IPS-15b (cell line): ENCODE measurements at regions not wholly inside any gene's neighbourhood (a gene's known extent, or its start where the extent isn't known, plus 50 kb on each side); places are given as distances from the start of the nearest gene placed in this dataset.
"Not testable (repeated sequence)": the region's sequence is repeated elsewhere in the genome, so short reads cannot be mapped to it uniquely, and the experiment has no call there.

Experiments
- H3K27me3 ChIP-seq: one replicate; pipeline ENCODE4 v1.6.1; 2013; ENCODE audit warnings: low read length; ENCODE audit not compliant: control insufficient read depth, insufficient read depth
- H3K36me3 ChIP-seq: one replicate; pipeline ENCODE4 v1.6.1; 2013; ENCODE audit warnings: low read length; ENCODE audit not compliant: control insufficient read depth, insufficient read depth
- H3K4me1 ChIP-seq: one replicate; pipeline ENCODE4 v1.6.1; 2013; ENCODE audit warnings: mild to moderate bottlenecking, low read length; ENCODE audit not compliant: control insufficient read depth, insufficient read depth
- H3K4me3 ChIP-seq: one replicate; pipeline ENCODE4 v1.5.1; 2013; ENCODE audit warnings: low read depth, low read length
- H3K9ac ChIP-seq: one replicate; pipeline ENCODE4 v1.6.1; 2013; ENCODE audit warnings: low read depth, mild to moderate bottlenecking, low read length
- H3K9me3 ChIP-seq: one replicate; pipeline ENCODE4 v1.6.1; 2013; ENCODE audit warnings: mild to moderate bottlenecking, low read length; ENCODE audit not compliant: control insufficient read depth, insufficient read depth

DNA sequence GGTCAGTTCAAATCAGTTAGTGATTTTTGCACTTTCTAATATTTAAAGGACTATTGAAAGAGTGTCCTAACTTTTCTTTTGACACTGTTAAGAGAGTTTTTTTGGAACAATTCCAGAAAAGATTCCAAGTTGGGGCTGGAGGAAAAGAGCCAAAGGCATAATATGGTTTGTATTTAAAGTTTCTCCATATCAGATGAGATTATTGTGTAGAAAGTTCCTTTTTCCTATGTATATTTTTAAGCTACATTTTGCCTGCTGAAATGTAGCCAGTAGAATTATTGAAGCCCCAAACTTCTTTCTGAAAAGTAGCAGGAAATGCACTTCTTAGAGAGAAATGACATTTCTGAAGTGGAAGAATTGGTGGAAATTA is 136.5 kb upstream of the TSC22D2 start:
- Histone ChIP-seq H3K27me3 (no peaks in the 10 kb centered on the region), H3K36me3 (no peaks in the 10 kb centered on the region), H3K4me3 (no peak overlapping the region), H3K4me1 (no peaks in the 10 kb centered on the region), H3K9ac (no peak overlapping the region), H3K9me3 (no peaks in the 10 kb centered on the region)

DNA sequence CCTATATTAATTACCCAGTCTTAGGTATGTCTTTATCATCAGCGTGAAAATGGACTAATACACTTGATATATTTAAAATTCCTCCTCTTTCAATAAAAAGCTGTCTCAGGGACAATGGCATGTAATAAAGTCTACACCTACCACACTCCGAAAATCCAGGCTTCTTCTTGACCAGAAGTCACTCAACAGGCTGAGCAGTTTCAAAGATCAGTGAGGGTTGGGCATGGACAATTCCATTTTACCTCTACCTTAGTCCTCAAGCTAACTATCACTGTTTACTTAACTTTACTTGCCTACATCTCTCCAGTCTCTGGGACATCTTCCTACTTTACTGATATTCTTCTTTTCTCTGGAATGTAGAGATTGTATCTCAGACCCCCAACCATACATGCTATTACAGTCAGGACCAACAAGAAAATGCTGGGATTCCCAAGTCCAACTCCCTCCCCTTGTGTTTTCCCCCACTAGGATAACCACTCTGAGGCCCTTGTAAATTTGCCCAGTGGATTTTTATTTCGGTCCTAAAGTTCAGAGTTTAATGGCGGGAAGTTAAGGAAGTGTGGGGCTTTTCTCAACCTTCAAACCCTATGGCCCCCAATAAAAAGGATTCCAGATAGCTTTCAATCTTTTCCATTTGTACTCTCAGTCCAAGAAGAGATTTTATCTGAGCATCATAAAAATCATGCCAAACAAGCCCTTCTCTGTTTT is 137.1 kb upstream of the TSC22D2 start:
- H3K9me3 ChIP-seq, result no peaks in the 10 kb centered on the region
- H3K4me1 ChIP-seq, result no peaks in the 10 kb centered on the region
- no peaks in the 10 kb centered on the region for H3K36me3 ChIP-seq
- H3K9ac ChIP-seq, result no peak overlapping the region
- H3K4me3 ChIP-seq, result no peak overlapping the region
- no peaks in the 10 kb centered on the region for H3K27me3 ChIP-seq

DNA sequence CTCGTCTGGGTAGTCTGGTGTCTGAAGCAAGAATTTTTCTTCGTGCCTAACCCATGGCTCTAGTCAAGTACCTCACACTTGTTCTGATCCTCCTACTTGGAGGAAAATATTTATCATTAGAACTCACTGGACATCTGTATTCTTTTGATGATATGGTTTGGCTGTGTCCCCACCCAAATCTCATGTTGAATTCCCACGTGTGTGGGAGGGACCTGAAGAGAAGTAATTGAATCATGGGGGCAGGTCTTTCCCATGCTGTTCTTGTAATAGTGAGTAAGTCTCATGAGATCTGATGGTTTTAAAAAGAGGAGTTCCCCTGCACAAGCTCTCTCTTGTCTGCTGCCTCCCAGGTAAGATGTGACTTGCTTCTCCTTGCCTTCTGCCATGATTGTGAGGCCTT is 137.7 kb upstream of the TSC22D2 start:
- not testable (repeated sequence) for H3K27me3 ChIP-seq, H3K4me3 ChIP-seq, H3K36me3 ChIP-seq, H3K4me1 ChIP-seq, H3K9me3 ChIP-seq, H3K9ac ChIP-seq

DNA sequence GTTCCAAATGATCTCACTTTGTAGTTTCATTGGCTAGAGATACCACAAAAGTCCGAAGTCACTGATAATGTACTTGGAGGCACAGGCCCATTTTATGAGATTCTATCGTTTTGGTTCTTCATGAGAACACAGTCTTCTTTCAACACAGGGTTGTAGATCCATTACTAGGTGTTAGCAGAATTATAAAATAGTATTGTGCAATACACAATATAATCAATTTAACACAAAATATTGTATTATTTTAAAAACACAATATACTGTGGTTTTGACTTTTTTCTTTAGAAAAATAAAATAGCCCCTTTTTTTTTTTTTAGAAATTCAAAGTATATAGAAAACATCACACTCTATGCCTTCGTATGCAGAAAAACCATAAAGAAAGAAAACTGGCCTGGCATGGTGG is 138.6 kb upstream of the TSC22D2 start:
- no peak overlapping the region for H3K4me3 ChIP-seq
- H3K36me3 ChIP-seq, result no peaks in the 10 kb centered on the region
- no peaks in the 10 kb centered on the region for H3K4me1 ChIP-seq
- H3K27me3 ChIP-seq, result no peaks in the 10 kb centered on the region
- H3K9ac ChIP-seq, result no peak overlapping the region
- no peaks in the 10 kb centered on the region for H3K9me3 ChIP-seq

DNA sequence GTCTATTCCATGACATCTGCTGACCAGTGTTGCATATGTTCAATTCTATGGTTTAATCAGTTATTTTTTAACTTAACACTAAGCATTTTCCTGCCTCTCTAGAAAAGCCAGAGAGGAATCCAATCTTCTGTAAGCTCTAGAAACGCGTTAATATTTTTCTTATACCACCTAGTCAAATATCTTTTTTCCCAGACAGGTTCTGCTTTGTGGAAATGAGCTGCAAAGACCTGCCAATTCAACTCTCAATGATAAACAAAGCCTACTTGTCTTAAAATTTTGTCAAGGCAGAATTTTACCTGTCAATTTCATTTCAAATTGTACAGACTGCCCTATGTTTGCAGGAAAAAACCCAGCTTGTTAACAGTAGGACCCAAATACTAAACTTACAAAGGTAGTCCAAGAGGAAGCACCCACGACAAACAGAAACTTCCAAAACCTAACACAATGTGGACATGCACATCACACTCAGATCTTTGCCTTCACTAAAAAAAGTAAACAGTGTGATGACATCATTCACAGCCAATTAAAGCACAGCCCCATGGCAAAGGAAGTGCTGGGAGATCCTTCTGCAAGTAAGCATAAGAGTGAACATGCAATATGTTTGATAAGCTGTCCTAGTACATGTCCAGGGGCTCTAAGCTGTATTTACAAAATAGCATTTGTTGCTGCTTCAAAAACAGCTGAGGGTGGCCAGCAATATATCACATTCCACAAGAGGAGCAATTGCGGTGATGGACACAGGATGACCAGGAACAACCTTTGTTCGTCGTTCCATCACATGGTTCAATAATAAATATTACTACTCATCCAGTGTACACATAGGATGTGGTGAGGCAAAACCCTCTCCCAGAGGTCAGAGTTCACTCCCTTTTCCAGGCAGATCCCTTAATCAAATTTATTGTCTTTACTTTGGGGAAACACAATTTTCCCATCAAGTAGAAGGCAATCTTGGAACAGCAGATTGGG is 139.4 kb upstream of the TSC22D2 start:
- Histone ChIP-seq H3K9me3 (no peaks in the 10 kb centered on the region), H3K9ac (no peak overlapping the region), H3K4me1 (no peaks in the 10 kb centered on the region), H3K4me3 (no peak overlapping the region), H3K27me3 (no peaks in the 10 kb centered on the region), H3K36me3 (no peaks in the 10 kb centered on the region)

DNA sequence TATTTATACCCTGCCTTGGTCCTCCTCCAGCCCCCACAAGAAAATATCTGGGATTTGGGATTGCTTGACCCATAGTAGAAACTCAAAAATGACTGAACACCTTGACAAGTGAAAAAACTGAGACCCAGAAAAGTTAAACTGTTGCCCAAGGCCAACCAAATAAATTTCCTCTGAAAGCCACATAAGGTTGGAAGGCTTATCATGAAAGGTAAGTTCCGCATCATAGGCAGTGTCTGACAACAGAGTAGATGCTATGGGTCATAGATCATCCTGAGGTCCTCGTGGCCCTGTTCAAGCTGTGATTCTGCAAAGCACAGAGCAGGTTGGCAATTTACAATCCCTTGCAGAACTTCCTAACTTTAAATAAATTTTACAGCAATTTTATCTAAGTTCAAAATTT is 140.8 kb upstream of the TSC22D2 start:
- H3K27me3 ChIP-seq, result no peaks in the 10 kb centered on the region
- H3K9me3 ChIP-seq, result no peaks in the 10 kb centered on the region
- no peaks in the 10 kb centered on the region for H3K4me1 ChIP-seq
- H3K36me3 ChIP-seq, result no peaks in the 10 kb centered on the region
- H3K9ac ChIP-seq, result no peak overlapping the region
- H3K4me3 ChIP-seq, result no peak overlapping the region

DNA sequence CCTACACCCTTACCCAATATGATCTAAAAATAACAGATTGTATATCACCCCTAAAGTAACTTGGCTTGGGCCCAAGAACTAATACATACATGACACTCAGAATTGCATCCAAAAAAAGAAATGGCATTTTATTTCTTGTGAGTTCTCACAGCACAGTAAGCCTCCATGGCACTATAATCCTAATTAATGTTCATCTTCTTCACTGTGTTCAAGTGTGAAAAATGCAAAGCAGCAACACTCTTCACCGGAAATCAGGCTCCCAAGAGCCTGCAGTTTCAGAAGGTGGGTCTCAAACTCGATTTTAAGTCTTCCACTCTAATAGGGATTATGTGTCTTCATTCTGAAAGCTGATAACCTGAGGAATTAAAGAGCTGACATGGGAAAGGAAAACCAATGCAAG is 142.8 kb upstream of the TSC22D2 start:
- Histone ChIP-seq H3K9ac (no peak overlapping the region), H3K4me3 (no peak overlapping the region), H3K9me3 (no peaks in the 10 kb centered on the region), H3K27me3 (no peaks in the 10 kb centered on the region), H3K36me3 (no peaks in the 10 kb centered on the region), H3K4me1 (no peaks in the 10 kb centered on the region)

DNA sequence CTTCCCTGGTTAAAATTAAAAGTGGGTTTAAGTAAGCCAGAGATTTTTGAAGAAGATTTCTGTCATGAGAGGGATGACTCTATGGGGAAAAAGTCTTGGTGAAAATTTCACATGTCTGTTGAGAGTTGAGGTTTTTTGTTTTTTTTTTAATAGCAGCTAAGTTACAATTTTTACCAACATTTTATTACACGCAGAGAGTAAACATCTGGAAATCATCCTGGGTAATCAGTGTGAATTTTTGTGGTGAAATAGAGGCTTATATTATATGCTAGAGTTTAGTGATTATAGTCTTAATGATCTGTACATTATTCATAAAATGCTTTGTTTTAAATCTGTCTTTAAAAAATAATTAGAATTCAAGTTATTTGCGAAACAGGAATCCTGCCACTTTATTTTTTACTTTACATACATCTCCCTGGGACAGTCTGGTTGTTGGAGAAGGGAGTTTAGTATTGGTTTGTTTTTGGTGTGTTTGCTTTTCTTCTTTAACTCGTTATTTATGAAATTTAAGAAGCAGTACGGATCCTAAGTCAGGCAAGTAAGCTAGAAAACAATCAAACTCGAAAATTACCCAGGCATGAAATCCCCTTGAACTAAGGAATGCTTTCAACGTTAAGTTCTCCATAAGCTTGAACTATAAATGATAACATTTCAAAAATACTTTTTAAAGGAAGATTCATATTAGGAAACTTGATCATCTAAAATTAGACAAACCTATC is 143.4 kb upstream of the TSC22D2 start:
- no peaks in the 10 kb centered on the region for H3K9me3 ChIP-seq
- H3K36me3 ChIP-seq, result no peaks in the 10 kb centered on the region
- no peak overlapping the region for H3K9ac ChIP-seq
- H3K4me1 ChIP-seq, result no peaks in the 10 kb centered on the region
- H3K27me3 ChIP-seq, result no peaks in the 10 kb centered on the region
- no peak overlapping the region for H3K4me3 ChIP-seq

DNA sequence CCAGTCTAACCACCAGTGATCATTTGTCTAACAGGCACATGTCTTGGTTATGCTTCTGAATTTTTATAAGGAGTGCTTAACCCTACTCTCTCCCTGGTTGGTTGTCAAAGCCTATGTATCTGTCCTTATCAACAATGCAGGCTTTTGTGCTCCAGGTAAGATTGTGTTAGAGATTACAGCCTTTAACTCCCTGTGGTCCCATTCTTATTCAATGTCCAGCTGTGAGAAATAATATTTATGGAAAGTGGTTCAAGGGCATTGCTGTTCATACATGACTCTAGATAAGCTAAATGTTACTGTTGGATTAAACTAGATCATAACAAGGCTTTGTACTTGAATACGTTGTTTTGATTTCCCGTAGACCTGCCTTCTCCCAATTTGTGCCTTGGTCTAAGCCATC is 146.1 kb upstream of the TSC22D2 start:
- no peak overlapping the region for H3K9ac ChIP-seq
- H3K36me3 ChIP-seq, result no peaks in the 10 kb centered on the region

DNA sequence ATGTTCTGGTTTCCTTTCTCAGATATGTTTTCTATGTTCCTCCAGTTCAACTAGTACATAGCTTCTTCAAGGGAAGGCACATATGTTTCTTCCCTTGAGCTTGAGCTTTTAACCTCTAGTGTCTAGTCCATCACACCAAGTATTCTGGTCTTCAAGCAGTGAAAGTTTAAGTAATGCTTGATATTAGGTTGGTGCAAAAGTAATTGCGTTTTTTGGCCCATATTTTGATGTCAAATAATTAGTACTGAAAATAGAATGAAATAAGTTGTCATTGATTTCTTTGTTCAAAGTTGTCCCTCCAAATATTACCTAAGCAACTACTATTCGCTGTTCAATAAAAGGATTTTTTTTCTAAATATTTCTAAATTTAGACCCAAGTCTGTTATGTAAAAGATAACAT is 146.7 kb upstream of the TSC22D2 start:
- Histone ChIP-seq H3K9ac (no peak overlapping the region), H3K4me3 (no peak overlapping the region), H3K36me3 (no peaks in the 10 kb centered on the region), H3K9me3 (no peaks in the 10 kb centered on the region), H3K27me3 (no peaks in the 10 kb centered on the region), H3K4me1 (no peaks in the 10 kb centered on the region)

More for the DNA sequence above, 146.1 kb upstream of the TSC22D2 start:
- Histone ChIP-seq H3K4me3 (no peak overlapping the region), H3K27me3 (no peaks in the 10 kb centered on the region), H3K4me1 (no peaks in the 10 kb centered on the region), H3K9me3 (no peaks in the 10 kb centered on the region)

DNA sequence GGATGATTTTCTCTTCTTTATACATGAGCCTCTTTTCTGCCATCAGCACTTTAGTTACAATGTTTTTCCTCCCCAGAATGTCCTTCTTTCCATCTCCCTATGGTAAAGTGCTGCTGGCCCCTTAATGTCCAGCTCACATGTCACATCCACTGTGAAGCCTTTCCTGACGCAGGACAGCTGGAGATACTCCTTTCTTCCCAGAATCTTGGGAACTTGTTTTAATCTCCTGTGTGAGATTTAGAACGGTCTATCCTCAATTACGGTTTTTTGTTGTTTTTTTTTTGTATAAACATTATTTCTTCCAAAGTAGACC is 147.7 kb upstream of the TSC22D2 start:
- Histone ChIP-seq H3K4me3 (no peak overlapping the region), H3K9me3 (no peaks in the 10 kb centered on the region), H3K4me1 (no peaks in the 10 kb centered on the region), H3K9ac (no peak overlapping the region), H3K36me3 (no peaks in the 10 kb centered on the region), H3K27me3 (no peaks in the 10 kb centered on the region)
